Retina (tissue), 1 donor: ENCODE measurements at regions not wholly inside any gene's neighbourhood (a gene's known extent, or its start where the extent isn't known, plus 50 kb on each side); places are given as distances from the start of the nearest gene placed in this dataset.
"Not testable (repeated sequence)": the region's sequence is repeated elsewhere in the genome, so short reads cannot be mapped to it uniquely, and the experiment has no call there.

ENCODE experiments used
- DNase-seq: peaks from one replicate; pipeline ENCODE4 v3.0.0-alpha.2; 2016

DNA sequence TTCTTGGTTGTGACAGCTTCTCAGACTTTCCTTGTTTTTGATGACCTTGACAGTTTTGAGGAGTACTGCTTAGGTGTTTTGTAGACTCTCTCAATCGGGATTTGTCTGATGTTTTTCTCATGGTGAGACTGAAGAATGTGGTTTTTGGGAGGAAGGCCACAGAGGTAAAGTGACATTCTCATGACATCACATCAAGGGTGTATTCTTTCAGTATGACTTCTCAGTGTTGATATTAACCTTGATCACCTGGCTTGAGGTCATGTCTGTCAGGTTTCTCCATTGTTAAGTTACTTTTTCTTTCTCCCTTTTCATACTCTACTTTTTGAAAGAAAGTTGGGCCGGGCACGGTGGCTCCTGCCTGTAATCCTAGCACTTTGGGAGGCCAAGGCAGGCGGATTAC lies 269.9 kb downstream of the ZNF37A start:
- not testable (repeated sequence) for DNase-seq

- DNase-seq = not testable (repeated sequence)
Measured at GRCh38 chr10:38365917-38366316, 271.8 kb downstream of the ZNF37A start.

DNA sequence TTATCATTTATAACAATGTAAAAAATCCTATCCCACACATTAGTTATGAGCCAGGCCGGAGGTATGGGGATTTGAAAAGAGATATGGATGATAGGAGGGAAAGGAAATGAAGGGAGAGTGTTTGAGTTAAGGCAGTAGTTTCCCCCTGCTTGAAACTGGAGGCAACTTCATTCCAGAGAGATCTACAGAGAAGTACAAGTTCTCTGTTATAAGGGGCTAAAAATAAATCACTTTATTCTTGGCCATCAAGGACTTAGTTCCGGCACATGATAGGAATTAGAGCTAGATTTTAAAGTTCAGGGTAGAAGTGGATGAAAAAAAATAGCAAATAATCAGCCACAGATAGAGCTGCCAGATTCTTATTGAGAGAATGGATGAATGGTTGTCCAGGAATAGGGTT lies 289.7 kb downstream of the ZNF37A start:
- DNase-seq = not testable (repeated sequence)

GRCh38 chr10:38386869-38387268 lies 292.7 kb downstream of the ZNF37A start:
- DNase-seq = not testable (repeated sequence)

GRCh38 chr10:38390725-38391124 lies 296.6 kb downstream of the ZNF37A start:
- not testable (repeated sequence) for DNase-seq

DNA sequence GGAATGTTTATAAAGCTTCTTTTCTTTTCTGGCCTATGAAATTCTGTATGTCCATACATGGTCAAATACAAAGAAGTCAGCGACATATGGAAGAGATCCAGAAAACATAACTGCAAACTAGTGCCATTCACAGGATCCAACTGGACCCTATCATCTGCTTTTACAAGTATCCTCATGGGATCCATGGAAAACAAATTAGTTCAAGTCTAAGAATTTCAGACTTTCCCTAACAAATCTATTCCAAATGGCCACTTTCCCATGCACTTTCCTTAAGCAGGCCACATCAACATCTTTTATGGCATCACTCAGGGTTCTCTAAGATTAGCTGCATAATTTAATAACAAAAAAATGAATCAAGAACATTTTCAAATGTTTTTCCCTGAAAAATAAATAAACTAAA lies 301.3 kb downstream of the ZNF37A start:
- DNase-seq = not testable (repeated sequence)

DNA sequence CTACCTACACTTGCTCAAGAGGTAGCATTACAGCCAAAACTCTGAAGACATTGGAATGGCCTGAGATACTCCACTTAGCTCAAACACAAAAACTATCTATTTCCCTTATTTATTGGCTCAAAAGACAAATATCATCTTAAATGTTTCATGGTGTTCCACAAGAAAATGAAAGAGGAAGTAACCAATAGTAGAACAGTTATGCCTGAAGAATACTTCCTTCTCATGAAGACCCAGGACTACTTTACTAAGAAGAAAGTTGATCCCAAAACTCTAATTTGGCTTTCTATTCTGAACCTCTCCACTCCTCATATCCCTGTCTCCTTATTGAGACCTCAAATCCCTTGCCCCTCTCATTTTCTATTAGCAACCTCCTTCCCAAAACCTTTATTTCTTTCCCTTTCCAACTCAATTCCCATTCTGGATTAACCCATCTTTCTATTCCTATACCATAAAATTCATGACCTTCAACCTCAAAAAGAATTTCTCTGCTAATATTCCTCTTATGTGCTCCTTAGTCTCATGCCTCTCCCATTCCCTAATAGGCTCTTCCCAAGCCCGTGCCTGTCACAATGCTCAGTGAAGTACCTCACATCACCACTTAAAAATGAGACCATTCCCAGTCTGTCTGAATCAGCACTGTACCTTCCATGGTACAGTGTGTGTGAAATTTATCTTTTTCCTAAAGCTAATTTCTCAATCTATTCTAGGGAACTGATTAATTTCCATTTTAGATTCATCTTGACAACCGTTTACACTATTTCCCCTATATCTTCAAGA lies 302.2 kb downstream of the ZNF37A start:
- not testable (repeated sequence) for DNase-seq

GRCh38 chr10:38401565-38401964 lies 307.4 kb downstream of the ZNF37A start:
- peak; percentile 24 for DNase-seq

DNA sequence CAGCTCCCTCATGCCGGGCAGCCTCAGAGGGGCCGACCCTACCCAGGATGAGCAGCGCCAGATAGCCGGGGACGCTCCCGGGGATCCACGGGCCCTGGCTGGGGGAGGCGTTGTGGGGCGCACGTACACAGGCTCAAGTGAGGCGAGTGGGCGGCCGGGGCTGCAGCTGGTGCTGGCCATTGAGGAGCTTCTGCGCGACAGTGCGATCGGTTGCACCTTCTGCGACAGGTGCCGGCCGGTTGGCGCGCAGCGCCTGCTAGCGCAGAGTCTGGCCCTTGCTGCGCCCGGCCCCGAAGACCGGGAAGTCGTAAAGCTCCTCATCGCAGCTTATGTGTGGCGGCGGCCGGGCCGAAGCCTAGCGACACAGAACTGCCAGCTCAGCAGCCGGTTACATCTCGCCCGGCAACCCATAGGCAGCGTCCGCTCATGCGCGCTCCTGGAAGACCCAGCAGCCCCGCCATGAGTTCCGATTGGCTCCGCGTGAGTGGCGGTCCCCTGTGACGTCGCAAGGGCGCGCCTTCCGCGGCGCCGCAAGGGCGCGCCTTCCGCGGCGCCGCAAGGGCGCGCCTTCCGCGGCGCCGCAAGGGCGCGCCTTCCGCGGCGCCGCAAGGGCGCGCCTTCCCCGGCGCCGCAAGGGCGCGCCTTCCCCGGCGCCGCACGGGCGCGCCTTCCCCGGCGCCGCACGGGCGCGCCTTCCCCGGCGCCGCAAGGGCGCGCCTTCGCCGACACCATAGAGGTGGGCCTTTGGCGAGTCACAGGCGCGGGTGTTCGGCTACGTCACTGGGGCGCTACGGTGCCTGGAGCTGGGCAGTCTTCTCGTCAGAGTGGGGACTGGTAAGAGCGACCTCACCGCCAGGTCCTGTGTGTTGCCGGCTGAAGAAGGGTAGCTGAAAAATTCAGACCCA lies 308.6 kb downstream of the ZNF37A start:
- peak; percentile 93 for DNase-seq

DNA sequence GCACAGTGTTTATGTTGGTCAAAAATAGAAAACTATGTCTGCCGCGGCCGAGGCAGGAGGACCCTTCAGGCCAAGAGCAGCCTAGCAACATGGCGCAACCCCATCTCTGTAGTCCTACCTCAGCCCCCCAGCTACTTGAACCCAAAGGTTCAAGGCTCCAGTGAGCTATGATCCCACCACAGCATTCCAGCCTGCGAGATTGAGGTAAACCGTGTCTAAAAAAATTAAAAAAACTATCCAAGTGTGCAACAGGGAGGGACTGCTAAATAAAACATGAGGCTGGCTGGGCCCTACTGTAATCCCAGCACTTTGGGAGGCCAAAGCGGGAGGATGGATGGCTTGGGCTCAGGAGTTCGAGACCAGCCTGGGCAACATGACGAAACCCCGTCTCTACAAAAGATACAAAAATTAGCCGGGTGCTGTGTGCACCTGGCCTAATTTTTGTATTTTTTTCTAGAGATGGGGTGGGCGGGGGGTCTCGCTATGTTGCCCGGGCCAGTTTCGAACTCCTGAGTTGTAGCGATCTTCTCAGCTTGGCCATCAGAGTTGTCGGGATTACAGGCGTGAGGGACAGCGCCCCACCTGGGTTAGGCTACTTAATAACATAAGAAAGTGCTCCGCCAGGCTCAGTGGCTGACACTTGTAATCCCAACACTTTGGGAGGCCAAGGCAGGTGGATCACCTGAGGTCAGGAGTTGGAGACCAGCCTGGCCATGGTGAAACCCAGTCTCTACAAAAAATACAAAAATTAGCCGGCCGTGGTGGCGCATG lies 309.4 kb downstream of the ZNF37A start:
- DNase-seq = peak; percentile 82

GRCh38 chr10:38423634-38424033 lies 329.5 kb downstream of the ZNF37A start:
- DNase-seq = not testable (repeated sequence)

DNA sequence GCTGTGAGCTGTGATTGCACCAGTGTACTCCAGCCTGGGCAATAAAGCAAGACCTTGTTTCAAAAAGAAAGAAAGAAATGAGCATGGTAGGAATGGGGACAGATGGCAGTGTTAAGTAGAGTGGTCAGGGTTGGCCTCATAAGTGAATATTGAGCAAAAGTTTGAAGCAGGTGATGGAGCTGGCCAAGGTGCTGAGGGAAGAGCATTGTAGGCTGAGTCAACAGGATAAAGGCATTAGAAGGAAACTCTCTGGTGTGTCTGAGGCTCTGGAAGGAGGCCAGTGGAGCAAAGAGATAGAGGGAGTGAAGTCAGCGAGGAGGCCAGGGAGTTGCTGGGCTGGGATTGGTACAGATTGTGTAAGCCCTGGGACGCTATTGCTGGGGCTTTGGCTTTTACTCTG lies 336.1 kb downstream of the ZNF37A start:
- not testable (repeated sequence) for DNase-seq

GRCh38 chr10:38437359-38437758 lies 343.2 kb downstream of the ZNF37A start:
- not testable (repeated sequence) for DNase-seq

DNA sequence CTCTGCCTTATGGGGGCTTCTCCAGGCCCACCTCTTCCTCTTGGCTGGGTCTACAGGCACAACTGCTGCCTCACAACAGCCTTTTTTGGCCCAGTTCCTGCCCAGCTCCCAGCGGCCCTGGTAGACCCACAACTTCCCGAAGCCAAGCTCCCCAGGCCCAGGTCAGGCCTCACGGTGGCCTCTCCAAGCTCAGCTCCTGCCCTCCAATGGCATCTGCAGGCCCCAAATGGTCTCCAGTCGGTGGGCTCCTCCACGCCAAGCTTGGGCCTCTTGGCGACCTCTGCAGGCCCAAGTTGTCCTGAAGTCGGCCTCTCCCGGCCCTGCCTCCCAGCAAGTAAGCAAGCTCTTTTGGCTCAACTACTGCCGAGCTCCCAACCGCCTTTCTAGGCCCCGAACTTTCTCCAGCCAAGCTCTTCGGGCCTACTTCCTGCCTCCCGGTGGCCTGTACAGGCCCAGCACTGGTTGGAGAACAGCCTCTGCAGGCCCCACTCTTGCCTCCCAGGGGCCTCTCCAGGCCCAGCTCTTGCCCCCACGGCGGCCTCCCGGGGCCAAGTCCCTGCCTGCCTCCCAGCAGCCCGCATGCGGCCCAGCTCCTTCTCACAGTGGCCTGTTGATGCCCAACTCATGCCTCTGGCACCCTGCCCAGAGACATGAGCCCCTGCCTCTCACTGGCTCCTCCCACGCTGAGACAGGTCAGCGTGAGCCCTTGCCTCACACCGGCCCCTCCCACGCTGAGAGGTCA lies 354.6 kb downstream of the ZNF37A start:
- DNase-seq = not testable (repeated sequence)

GRCh38 chr10:38449618-38450017 lies 355.5 kb downstream of the ZNF37A start:
- not testable (repeated sequence) for DNase-seq

DNA sequence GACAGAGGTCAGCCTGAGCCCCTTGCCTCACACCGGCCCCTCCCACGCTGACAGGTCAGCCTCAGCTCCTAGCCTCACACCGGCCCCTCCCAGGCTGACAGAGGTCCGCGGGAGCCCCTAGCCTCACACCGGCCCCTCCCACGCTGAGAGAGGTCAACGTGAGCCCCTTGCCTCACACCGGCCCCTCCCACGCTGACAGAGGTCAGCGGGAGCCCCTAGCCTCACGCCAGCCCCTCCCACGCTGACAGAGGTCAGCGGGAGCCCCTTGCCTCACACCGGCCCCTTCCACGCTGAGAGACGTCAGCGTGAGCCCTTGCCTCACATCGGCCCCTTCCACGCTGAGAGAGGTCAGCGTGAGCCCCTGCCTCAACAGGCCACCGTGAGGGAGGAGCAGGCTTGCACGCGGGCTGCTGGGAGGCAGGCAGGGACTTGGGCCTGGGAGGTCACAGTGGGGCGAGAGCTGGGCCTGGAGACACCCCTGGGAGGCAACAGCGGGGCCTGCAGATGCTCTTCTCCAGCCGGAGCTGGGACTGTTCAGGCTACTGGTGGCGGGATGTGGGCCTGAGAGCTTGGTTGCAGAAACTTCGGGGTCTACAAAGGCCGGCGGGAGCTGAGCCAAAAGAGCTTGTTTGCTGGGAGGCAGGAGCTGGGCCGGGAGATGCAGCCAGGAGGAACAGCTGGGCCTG lies 356.4 kb downstream of the ZNF37A start:
- DNase-seq = not testable (repeated sequence)

DNA sequence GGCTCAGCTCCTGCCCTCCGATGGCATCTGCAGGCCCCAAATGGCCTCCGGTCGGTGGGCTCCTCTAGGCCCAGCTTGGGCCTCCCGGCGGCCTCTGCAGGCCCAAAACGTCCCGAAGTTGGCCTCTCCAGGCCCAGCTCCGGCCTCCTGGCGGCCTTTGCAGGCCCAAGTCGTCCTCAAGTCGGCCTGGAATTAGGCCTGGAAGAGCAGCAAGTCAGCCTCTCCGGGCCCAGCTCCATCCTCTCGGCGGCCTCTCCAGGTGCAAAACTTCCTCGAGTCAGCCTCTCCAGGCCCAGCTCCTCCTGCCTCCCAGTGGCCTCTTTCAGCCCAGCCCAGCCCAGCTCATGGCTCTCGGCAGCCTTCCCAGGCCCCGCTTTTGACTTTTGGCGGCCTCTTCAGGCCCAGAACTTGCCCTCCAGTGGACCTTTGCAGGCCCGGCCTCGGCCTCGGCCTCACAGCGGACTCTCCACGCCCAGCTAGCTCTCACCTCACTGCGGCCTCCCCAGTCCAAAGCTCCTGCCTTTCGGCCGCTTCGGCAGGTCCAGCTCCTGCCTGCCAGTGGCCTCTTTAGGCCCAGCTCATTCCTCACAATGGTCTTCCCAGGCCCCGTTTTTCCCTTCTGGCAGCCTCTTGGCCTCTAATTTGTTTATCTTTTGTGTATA lies 357.3 kb downstream of the ZNF37A start:
- DNase-seq = not testable (repeated sequence)
